ENCODE measurements at regions not wholly inside any gene's neighbourhood (a gene's known extent, or its start where the extent isn't known, plus 50 kb on each side); places are given as distances from the start of the nearest gene placed in this dataset.

DNA sequence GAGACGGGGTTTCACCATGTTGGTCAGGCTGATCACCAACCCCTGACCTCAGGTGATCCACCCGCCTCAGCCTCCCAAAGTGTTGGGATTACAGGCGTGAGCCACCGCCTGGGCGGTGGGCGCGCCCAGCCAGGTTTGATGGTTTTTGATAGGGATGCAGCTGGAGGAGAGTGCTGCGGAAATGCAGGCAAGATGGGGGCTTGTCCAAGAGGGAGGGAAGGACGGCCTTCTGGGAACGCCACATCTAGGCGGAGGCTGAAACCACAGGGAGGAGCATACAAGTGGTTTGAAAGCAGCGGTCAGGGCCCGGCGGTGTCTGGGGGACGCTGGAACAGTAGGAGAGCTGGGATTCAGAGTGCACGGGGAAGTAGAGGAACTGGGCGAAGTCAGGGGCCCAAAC is 134.6 kb downstream of the VRK1 start:
- TF ChIP-seq POLR2AphosphoS5 (IDR thresholded peaks at IDR 0.05), result no peak
- TF ChIP-seq, protein P1, sequence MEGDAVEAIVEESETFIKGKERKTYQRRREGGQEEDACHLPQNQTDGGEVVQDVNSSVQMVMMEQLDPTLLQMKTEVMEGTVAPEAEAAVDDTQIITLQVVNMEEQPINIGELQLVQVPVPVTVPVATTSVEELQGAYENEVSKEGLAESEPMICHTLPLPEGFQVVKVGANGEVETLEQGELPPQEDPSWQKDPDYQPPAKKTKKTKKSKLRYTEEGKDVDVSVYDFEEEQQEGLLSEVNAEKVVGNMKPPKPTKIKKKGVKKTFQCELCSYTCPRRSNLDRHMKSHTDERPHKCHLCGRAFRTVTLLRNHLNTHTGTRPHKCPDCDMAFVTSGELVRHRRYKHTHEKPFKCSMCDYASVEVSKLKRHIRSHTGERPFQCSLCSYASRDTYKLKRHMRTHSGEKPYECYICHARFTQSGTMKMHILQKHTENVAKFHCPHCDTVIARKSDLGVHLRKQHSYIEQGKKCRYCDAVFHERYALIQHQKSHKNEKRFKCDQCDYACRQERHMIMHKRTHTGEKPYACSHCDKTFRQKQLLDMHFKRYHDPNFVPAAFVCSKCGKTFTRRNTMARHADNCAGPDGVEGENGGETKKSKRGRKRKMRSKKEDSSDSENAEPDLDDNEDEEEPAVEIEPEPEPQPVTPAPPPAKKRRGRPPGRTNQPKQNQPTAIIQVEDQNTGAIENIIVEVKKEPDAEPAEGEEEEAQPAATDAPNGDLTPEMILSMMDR (IDR thresholded peaks at IDR 0.05), result no peak

Data from breast epithelium (tissue), 3 donors.